ENCODE measurements at regions not wholly inside any gene's neighbourhood (a gene's known extent, or its start where the extent isn't known, plus 50 kb on each side); places are given as distances from the start of the nearest gene placed in this dataset.

- TF ChIP-seq POLR2A (IDR thresholded peaks at IDR 0.05) (no peak), CTCF (IDR thresholded peaks at IDR 0.05) (no peak)
Observed at GRCh38 chr2:129481306-129482219, 497.9 kb upstream of the RAB6C start.

Measured in right lobe of liver (tissue), 4 donors.